Astrocyte of the spinal cord (primary cell): ENCODE measurements at regions not wholly inside any gene's neighbourhood (a gene's known extent, or its start where the extent isn't known, plus 50 kb on each side); places are given as distances from the start of the nearest gene placed in this dataset.
"Not testable (repeated sequence)": the region's sequence is repeated elsewhere in the genome, so short reads cannot be mapped to it uniquely, and the experiment has no call there.

Experiments used
- DNase-seq: peaks from one replicate; pipeline ENCODE4 v3.0.0; 2011; ENCODE audit warnings: low read depth, low spot score
- H3K4me3 ChIP-seq: 2 replicates; pipeline ENCODE4 v1.5.1; 2011; ENCODE audit warnings: low read depth, mild to moderate bottlenecking, low read length, moderate library complexity
- in situ Hi-C: cut with HindIII; loops from 2 replicates; pipeline ENCODE4 v1.10.0; 2017; ENCODE audit warnings: low sequenced_read_pairs
- TF ChIP-seq, protein P1 (sequence below): IDR thresholded peaks from 2 replicates; pipeline ENCODE4 v1.5.1; 2012; ENCODE audit warnings: low read depth, mild to moderate bottlenecking, low read length, inconsistent platforms

DNA sequence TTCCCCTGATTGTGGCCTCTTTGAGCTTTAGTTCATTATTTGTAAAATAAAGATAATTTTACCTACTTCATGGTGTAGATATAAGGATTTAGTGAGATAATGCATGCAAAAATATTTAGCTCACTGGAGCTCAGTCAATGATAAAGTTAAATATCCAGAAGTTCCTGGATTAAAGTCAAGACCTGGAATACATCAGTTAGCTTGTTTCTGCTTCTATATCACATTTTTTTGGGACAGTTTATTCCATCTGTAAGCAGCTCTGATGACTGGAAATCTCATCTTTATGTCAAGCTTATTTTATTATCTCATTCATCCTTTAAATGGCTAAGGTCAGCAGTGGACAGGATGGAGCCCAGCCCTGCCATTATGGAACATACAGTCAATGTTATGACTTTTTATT lies 152.0 kb downstream of the EVA1A start:
- in situ Hi-C loops, result no loop called here
- TF ChIP-seq, protein P1, sequence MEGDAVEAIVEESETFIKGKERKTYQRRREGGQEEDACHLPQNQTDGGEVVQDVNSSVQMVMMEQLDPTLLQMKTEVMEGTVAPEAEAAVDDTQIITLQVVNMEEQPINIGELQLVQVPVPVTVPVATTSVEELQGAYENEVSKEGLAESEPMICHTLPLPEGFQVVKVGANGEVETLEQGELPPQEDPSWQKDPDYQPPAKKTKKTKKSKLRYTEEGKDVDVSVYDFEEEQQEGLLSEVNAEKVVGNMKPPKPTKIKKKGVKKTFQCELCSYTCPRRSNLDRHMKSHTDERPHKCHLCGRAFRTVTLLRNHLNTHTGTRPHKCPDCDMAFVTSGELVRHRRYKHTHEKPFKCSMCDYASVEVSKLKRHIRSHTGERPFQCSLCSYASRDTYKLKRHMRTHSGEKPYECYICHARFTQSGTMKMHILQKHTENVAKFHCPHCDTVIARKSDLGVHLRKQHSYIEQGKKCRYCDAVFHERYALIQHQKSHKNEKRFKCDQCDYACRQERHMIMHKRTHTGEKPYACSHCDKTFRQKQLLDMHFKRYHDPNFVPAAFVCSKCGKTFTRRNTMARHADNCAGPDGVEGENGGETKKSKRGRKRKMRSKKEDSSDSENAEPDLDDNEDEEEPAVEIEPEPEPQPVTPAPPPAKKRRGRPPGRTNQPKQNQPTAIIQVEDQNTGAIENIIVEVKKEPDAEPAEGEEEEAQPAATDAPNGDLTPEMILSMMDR, result no peak
- no peak overlapping the region for H3K4me3 ChIP-seq
- DNase-seq, result no peak

DNA sequence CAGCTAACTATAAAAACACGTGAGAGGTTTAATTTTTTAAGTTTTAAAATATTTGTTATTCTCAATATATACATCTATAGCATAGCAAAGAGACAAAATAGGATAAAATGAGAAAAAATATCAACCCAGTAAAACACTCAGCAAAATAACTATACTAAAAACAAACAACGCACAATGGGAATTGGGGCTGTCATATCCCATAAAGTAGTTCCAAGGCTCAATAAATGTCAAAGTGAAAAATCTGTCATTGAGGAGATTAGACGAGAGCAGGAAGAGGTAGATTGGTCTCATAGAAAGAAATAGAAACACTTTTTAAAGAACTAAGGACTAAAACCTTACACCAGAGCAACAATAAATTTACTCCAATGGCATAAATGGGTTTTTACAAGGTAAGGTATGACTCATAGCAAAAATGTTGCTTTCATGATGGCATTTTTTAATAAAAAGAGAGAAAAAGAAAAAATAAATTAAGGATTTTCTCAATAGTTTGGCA lies 153.7 kb downstream of the EVA1A start:
- TF ChIP-seq, protein P1, result no peak
- in situ Hi-C loops, result no loop called here

DNA sequence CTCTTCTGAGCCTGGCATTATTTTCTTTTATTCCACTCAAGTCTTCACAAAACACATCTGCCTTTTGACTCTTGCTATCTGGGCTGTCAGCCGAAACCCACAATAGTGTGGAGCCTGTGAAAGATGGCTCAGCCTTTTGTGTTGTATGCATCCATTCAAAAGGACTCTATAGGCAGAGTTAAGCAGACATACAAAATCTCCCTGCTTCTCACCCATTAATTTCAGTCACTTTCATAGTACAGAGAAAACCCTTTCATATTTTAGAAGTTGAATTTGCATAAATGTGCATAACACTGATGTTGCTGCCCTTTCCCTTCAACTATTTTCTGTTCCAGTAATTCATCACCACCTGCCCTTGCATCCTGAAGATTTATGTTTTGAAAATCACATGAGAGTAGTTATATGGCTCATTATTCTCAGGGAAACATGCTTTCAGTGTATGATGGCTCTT lies 154.6 kb downstream of the EVA1A start:
- TF ChIP-seq, protein P1, result no peak
- H3K4me3 ChIP-seq, result no peak overlapping the region
- in situ Hi-C loops, result no loop called here
- DNase-seq, result no peak

More for the DNA sequence above, 153.7 kb downstream of the EVA1A start:
- no peak for DNase-seq
- H3K4me3 ChIP-seq, result no peak overlapping the region

DNA sequence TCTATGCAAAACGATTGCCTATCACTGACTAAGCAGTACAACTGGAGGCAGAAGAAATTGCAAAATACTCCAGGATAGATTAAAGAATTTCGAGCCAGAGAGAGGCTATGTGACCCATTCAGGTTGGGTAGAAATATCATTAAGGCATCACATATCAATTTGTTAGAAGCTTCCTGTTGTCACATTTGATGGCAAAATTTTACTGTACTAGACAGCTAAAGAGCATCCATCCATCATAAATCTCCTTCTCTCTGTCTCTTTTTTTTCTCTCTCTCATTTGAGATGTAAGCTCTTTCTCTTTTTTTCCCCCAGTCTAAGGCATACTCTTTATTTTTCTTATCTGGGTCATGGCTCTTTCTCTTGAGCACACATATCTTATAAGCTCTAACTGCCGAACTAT lies 155.7 kb downstream of the EVA1A start:
- TF ChIP-seq, protein P1, result no peak
- H3K4me3 ChIP-seq, result no peak overlapping the region
- DNase-seq, result no peak
- in situ Hi-C loops, result no loop called here

DNA sequence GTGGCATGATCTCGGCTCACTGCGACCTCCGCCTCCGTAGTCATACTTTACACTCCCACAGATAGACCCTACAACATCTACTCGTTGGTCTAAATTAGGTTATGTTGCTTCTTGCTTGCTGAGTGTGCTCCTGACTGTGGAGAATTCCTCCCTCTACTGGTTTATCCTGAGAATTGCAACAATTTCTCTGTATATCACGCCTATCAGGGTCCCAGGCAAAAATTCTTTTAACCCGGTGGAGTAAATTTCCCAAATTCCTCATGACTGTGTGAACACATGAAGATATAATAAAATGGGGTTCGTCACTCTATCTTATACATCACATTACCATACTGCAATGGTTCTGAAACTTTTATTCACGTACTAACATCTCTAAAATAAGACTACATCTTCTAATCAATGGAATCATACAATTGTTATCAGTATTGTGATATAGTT lies 156.7 kb downstream of the EVA1A start:
- H3K4me3 ChIP-seq, result no peak overlapping the region
- peak; percentile 63 for DNase-seq
- in situ Hi-C loops, result no loop called here
- TF ChIP-seq, protein P1, result peak; percentile 70

DNA sequence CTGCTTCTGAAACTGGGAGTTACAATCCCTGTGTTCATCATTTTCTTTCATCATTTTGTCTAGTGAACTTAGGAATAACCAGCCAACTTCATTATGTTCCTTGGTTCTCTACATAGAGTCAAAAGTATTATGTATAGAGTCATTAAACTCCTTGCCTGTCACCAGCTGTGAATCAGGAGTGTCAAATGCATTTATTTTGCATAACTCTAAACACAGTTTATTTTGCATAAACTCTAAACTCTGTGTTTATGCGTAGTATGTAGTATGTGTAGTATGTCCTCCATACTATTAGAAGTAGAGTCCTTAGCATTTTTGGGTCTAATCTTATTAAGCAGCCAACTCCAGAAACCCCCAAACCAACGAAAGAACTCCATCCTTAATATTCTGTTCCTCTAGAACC lies 164.4 kb downstream of the EVA1A start:
- DNase-seq, result no peak
- TF ChIP-seq, protein P1, result no peak
- H3K4me3 ChIP-seq, result no peak overlapping the region
- in situ Hi-C loops, result no loop called here

DNA sequence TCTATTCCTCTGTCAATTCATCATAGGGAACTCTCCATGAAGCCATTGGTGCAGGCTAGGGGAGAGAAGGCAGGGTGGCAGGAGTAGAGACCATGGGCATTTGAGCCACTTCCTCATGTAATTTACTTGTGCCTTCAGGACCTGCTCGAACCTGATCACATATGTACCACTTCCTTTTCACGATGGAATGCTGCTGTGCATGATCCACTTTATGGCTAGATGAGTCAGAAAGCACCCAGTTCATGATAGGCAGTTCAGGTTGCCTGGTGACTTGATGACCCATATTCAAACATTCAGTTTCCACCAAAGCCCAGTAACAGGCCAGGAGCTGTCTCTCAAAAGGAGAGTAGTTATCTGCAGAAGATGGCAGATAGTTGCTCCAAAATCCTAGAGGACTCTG lies 166.0 kb downstream of the EVA1A start:
- DNase-seq, H3K4me3 ChIP-seq, in situ Hi-C loops: not testable (repeated sequence)
